Spinal cord (tissue), 9 donors: ENCODE measurements at regions not wholly inside any gene's neighbourhood (a gene's known extent, or its start where the extent isn't known, plus 50 kb on each side); places are given as distances from the start of the nearest gene placed in this dataset.

Source experiments
- DNase-seq, 6 donors: peaks; one replicate each; pipeline versions ENCODE4 v3.0.0 to v3.0.0-alpha.2; 2013 to 2015; ENCODE audit warnings: low spot score in 6 of 6, low read depth in 4 of 6
- H3K27ac ChIP-seq: one replicate; pipeline ENCODE4 v1.5.1; 2013; ENCODE audit warnings: low read depth, low read length, control low read depth
- H3K27me3 ChIP-seq: one replicate; pipeline ENCODE4 v1.6.1; 2013; ENCODE audit warnings: low read length; ENCODE audit not compliant: control insufficient read depth, insufficient read depth
- H3K36me3 ChIP-seq: one replicate; pipeline ENCODE4 v1.6.1; 2013; ENCODE audit warnings: low read length; ENCODE audit not compliant: control insufficient read depth, insufficient read depth
- H3K4me1 ChIP-seq: one replicate; pipeline ENCODE4 v1.6.1; 2013; ENCODE audit warnings: low read length; ENCODE audit not compliant: control insufficient read depth, insufficient read depth
- H3K4me3 ChIP-seq: one replicate; pipeline ENCODE4 v1.5.1; 2013; ENCODE audit warnings: low read depth, low read length, control low read depth
- H3K9me3 ChIP-seq: one replicate; pipeline ENCODE4 v1.6.1; 2013; ENCODE audit warnings: low read length; ENCODE audit not compliant: control insufficient read depth, insufficient read depth
- WGBS: methylation state at CpG from one replicate; pipeline ENCODE4 v1.1.5; 2013; ENCODE audit warnings: missing lambda C conversion rate; ENCODE audit not compliant: insufficient coverage; 5-methylcytosine and 5-hydroxymethylcytosine counted together
- donor health status: healthy.

GRCh38 chr15:91465696-91466095, 365.6 kb downstream of the SV2B start:
- Histone ChIP-seq H3K4me3 (no peak overlapping the region), H3K4me1 (peaks cover 4% of the 10 kb centered on the region), H3K27me3 (no peaks in the 10 kb centered on the region), H3K27ac (no peak overlapping the region), H3K9me3 (no peaks in the 10 kb centered on the region), H3K36me3 (no peaks in the 10 kb centered on the region)
- peak in 1 of 6 donors; percentile 47 for DNase-seq
- 58% methylated on average over 4 of the region's 7 CpGs for WGBS

GRCh38 chr15:91468871-91469580, 369.0 kb downstream of the SV2B start:
- DNase-seq = peak in 1 of 6 donors; percentile 40
- Histone ChIP-seq H3K9me3 (no peaks in the 10 kb centered on the region), H3K27me3 (no peaks in the 10 kb centered on the region), H3K4me1 (peaks cover 4% of the 10 kb centered on the region), H3K4me3 (no peak overlapping the region), H3K36me3 (no peaks in the 10 kb centered on the region), H3K27ac (no peak overlapping the region)
- 71% methylated on average over 2 of the region's 5 CpGs for WGBS

- H3K4me3 ChIP-seq = no peak overlapping the region
- 89% methylated on average over 15 of the region's 17 CpGs for WGBS
- no peak for DNase-seq
- H3K4me1 ChIP-seq = peaks cover 4% of the 10 kb centered on the region
- H3K27me3 ChIP-seq = no peaks in the 10 kb centered on the region
- no peaks in the 10 kb centered on the region for H3K9me3 ChIP-seq
- no peak overlapping the region for H3K27ac ChIP-seq
- no peaks in the 10 kb centered on the region for H3K36me3 ChIP-seq
Observed at GRCh38 chr15:91469632-91470567, 369.8 kb downstream of the SV2B start.

GRCh38 chr15:91471468-91471867, 371.4 kb downstream of the SV2B start:
- WGBS = 79% methylated on average over 3 of the region's 6 CpGs

GRCh38 chr15:91472316-91472756, 372.3 kb downstream of the SV2B start:
- WGBS = no CpG with 5 or more reads among the region's 3 CpGs
- Histone ChIP-seq H3K4me1 (peaks cover 4% of the 10 kb centered on the region), H3K4me3 (no peak overlapping the region), H3K36me3 (no peaks in the 10 kb centered on the region), H3K9me3 (no peaks in the 10 kb centered on the region), H3K27ac (no peak overlapping the region), H3K27me3 (no peaks in the 10 kb centered on the region)
- DNase-seq = no peak

More at GRCh38 chr15:91471468-91471867, 371.4 kb downstream of the SV2B start:
- peaks cover 4% of the 10 kb centered on the region for H3K4me1 ChIP-seq
- no peak for DNase-seq
- H3K9me3 ChIP-seq = no peaks in the 10 kb centered on the region
- H3K36me3 ChIP-seq = no peaks in the 10 kb centered on the region
- no peak overlapping the region for H3K4me3 ChIP-seq
- no peaks in the 10 kb centered on the region for H3K27me3 ChIP-seq
- H3K27ac ChIP-seq = no peak overlapping the region

GRCh38 chr15:91473894-91474545, 374.0 kb downstream of the SV2B start:
- Histone ChIP-seq H3K4me3 (no peak overlapping the region), H3K36me3 (no peaks in the 10 kb centered on the region), H3K4me1 (peaks cover 4% of the 10 kb centered on the region), H3K27me3 (no peaks in the 10 kb centered on the region), H3K9me3 (no peaks in the 10 kb centered on the region), H3K27ac (no peak overlapping the region)
- DNase-seq = no peak
- no CpG with 5 or more reads among the region's 3 CpGs for WGBS

GRCh38 chr15:91476861-91477260, 376.6 kb upstream of the SLCO3A1 start:
- Histone ChIP-seq H3K27me3 (no peaks in the 10 kb centered on the region), H3K36me3 (no peaks in the 10 kb centered on the region), H3K4me3 (no peak overlapping the region), H3K9me3 (no peaks in the 10 kb centered on the region), H3K27ac (no peak overlapping the region), H3K4me1 (no peaks in the 10 kb centered on the region)
- 93% methylated on average over 5 of the region's 5 CpGs for WGBS
- DNase-seq = no peak

GRCh38 chr15:91478717-91479191, 374.8 kb upstream of the SLCO3A1 start:
- no CpG with 5 or more reads among the region's 6 CpGs for WGBS

GRCh38 chr15:91480426-91480825, 373.1 kb upstream of the SLCO3A1 start:
- 90% methylated on average over 2 of the region's 4 CpGs for WGBS
- H3K36me3 ChIP-seq = no peaks in the 10 kb centered on the region
- H3K27ac ChIP-seq = no peak overlapping the region
- H3K4me3 ChIP-seq = no peak overlapping the region
- H3K4me1 ChIP-seq = no peaks in the 10 kb centered on the region
- H3K9me3 ChIP-seq = no peaks in the 10 kb centered on the region
- DNase-seq = peak in 1 of 6 donors; percentile 32
- no peaks in the 10 kb centered on the region for H3K27me3 ChIP-seq

More at GRCh38 chr15:91478717-91479191, 374.8 kb upstream of the SLCO3A1 start:
- Histone ChIP-seq H3K9me3 (no peaks in the 10 kb centered on the region), H3K27me3 (no peaks in the 10 kb centered on the region), H3K4me1 (no peaks in the 10 kb centered on the region), H3K36me3 (no peaks in the 10 kb centered on the region), H3K27ac (no peak overlapping the region), H3K4me3 (no peak overlapping the region)
- peak in 1 of 6 donors; percentile 16 for DNase-seq
